NCI-H526 treated with DMSO at 0.1 percent for 48 hours (cell line): ENCODE measurements at regions not wholly inside any gene's neighbourhood (a gene's known extent, or its start where the extent isn't known, plus 50 kb on each side); places are given as distances from the start of the nearest gene placed in this dataset.

Experiments used
- DNase-seq: peaks from one replicate; lab custom pipeline; 2025; lab: John Stamatoyannopoulos, UW

DNA sequence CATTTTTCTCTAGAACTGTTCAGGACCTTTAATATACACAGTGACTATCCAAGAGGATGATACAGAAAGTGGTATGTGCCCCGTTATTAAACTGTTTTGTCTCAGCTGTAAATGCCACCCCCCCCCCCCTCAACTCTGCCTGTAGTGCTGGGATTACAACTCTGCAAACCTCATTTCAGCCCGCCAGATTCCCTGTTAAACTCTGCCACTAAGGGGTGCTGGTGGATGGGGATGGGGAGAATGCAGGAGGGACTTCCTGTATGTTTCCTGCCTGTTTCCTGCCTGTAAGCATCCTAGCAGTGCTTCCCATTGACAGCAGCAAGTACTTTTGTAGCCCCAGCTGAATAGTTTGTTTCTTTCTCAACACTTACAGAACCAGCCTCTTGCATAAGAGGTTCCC, 301.7 kb upstream of the RORA start:
- DNase-seq = peak; percentile 28

DNA sequence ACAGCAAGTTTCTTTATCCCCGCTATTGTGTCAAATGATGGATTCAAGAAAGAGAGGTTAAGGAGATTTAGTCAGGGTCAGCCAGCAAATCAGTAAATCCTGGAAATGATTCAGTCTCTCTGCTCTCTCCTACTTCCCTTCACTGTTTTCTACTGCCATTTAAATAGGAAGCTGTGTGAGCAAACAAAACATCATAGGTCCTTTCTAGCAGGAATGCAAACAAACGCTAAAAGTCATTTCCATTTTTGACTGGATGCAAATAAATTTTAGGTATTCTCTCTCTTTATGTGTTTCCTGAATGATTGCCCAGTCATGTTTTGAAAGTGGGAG, 299.4 kb upstream of the RORA start:
- peak; percentile 90 for DNase-seq

DNA sequence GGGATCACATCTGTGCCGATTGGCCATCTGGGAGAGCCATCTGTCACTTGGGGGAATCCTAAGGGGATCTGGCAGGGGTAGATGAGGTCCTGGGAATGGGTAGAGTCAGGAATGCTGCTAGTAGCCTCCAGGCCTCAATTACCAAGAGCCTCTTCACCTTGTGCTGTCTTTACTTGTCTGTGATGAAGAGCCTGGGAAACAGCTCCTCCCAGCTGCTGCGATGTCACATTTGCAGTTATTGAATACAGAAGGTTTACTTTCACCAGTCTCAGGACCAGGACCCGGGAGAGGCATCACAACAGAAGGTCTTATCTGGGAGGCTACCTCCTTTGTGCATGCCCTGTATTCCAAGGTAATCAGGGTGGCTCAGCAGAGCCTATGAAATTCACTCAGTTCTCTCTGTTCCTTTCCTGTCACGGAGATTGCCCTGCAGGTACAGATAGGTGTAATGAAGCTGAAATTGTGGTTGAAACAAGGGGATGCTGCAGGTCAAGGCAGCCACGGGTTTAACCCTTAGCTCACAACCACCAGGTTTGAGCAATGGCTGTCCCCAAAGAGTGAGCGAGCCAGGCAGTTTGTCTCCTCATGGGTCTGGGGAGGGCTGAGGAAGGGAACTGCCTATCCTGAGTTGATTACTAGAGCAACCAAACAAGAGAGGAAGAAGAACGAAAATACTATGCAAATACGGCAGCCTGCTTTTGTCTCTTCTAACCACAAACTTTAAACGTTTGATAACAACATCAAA, 298.9 kb upstream of the RORA start:
- peak; percentile 87 for DNase-seq

DNA sequence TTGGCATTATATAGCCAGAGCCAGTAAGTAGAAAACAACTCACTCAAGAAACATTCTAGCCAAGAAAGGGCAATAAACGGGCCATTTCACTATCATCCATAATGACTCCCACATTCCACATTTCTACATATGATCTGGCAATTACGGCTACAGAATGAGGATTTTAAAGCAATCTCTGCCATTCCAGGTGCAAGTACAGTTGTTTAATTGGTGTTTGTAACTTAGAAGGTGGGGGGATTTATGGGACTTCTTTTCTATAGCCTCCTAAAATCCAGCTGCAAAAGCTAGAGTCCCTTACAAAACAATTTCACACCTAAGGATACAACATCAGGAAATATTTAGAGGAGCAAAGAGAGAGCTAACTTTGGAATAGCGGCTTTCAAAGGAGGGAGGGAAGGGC, 295.4 kb upstream of the RORA start:
- no peak for DNase-seq

DNA sequence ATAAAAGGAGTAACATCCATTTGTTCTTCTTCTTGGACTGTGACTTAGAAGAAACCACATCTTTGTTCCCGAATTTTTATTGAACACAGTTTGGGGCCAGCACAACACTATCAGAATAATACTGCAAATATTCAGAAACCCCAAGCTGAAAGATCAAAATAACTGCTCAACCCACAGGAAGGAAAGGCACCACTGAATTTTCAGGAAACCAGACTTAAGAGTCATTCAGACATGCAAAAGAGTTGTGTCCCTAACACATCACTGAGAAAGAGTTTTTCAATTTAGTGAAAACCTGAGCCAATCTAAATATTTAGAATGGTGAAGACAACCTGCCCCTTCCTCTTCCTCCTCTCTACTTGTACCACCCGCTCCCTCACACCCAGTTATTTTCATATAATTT, 295.0 kb upstream of the RORA start:
- no peak for DNase-seq

DNA sequence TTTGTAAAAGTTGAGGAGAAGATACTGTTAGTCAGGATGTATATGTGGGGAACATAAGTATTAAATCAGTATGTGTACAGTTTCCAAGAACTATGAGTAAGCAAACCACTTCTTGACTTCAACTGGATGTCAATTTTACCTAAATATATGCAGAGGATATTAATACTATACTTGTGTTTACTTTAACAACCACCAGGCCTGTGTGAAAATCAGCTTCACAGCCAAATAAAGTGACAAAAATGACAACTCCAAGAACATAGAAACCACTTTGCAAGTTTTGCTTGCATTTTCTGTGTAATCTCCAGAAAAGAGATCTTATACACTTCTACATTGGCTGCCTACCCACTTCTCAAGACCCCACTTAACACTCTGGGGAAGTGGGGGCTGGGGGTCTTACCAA, 293.3 kb upstream of the RORA start:
- DNase-seq = no peak

DNA sequence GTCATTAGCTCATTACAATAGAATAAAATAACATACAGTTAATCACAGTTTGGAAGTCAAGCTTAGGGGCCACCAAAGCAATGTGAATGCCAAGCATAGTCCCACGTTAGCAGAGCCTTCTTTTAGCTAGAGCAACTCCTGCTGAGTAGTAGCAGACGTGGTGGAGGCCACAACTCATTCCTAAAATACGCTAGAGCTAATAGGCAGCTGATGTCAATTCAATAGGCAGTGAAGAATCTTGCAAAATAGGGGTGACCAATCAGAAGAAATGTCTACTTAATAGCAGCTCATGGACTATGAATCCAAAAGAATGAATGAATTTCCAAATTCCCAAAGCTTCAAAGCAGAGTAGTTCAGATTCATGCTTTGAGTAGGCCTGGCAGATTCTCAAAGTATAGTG, 292.9 kb upstream of the RORA start:
- no peak for DNase-seq

DNA sequence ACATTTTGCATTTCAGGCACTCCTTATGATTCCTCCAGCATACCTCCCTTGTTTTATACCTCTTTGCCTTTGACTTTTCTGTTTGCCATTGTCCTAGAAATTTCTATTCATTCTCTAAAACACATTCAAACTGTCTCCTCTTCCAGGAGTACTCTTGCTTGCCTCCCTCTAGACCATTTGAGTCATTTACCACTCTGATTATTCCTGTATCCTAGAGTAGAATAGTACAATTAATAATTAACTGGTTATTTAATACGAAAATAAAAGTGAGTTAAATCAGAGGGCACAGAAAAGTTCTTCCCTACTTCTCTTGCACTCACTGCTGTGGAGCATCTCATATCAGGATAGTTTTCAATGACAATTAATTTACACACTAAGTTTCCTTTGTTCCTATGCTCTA, 290.2 kb upstream of the RORA start:
- DNase-seq = no peak

DNA sequence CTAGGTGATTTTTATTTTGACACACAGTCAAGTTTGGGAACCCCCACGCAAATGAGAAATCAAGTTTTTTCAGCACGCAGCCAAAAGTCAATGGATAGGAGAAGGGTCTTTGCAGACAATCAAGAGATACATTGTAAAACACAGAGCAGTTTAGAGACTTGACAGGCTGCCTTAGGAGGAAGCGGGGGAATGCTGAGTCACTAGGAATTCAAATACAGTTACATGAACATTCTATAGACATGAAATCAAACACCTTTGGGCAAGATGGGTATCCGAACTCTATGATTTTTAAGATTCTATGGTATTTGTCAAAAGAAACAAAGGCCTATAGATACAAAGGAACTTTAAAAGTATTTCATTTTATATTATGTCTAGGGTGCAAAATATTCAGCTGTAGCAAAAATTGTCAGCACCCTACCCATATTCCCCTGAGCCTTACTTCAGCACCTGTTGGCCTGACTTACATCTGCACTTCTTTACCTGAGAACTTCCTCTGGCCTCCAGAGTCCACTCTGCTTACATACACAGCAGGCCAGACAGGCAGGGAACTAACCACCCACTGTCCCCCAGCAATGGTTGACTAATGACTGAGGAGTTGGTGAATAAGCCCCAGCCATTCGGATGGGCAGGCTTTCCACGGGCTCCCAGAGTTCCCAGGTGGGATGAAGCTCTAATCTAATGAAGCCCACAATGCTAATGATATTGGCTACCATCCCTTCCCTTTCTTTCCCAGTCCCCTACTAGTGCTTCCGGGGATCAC, 289.3 kb upstream of the RORA start:
- no peak for DNase-seq

DNA sequence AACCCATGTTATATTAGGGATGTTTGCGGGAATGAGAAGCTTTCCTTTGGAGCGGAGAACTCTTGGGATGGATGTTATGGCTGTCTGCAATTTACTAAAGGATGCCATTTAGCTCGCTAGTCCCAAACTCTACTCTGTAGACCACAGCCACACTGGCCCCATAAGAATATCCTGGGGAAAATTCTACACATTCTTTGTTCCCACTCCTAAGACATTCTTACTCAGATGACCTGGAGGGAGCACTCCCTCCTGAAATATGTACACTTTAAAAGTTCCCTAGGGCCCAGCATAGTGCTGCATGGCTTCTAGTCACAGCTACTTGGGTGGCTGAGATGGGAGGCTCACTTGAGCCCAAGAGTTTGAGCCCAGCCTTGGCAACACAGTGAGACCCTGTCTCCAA, 288.7 kb upstream of the RORA start:
- no peak for DNase-seq

DNA sequence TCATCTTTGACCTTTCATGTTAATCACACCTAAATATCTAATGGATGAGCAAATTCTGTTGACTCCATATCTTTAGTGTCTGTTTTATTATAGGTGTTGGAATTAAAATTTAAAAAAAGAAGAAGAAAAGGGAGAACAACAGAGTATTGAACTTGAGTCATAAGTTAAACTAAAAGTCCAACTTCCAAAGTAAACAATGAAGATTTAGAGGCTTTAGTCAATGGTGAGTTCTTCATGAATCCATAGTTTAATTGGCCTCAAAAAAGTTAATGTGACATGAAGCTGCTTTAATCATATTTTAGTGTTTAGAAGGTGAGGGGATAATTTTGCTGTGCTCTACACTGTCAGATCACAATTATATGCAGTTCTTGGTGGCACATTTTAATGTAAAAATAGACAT, 288.2 kb upstream of the RORA start:
- no peak for DNase-seq

DNA sequence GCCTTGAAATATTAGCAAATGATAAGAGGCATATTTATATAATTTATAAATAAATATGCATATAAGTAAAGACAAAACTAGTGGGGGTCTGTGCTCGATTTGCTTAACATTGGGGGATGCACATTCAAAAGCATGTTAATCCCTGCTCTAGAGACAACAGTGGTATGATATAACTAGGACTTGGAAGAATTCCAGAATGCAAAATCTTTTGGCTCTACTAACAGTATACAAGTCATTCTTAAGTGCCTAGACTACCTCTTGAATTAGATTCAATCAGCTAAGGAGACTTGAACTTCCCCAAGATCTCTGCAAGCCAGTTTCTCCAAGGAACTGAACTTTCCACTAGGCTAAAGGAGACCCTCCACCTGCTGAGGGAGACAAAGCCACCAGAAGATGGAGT, 282.7 kb upstream of the RORA start:
- DNase-seq = no peak

DNA sequence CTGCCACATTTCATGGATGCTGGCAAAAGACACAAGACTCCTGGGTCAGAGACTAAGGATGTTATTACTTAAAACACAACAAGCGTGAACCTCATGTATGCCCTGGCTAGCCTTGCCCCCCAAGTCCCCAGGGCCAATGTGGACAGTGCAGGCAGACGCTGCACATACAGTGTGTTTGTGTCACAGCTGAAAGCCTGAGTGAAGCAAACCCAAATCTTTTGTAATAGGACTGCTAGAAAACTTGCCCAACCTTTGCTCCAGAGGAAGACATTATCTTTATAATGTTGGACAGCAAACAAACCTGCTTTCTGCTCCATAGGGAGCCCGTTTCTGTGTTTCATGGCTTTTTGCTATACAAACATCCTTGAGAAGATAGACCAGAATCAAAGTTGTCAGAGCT, 282.0 kb upstream of the RORA start:
- DNase-seq = no peak

DNA sequence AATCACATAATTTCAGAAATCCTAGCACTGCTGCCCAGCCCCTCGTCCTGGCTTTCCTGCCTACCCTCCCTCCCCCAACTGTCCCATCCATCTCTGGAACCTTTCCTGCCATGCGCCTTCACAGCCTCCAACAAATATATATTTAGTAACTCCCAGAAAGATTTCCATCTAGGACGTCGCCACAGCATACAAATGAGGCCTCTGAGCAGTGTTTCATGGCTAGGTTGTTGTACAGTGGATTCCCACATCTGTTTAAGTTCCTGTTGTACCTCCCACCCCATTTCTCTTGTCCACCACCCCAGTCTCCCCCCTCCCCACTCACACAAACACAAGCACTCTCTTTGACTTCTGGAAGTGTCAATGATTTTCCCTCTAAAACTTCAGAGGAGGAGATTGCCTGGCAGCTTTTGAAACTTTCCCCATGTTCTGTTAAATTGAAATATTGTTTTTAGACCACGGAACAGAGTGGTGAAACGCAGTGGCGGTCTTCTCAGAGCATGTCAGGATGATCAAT, 280.3 kb upstream of the RORA start:
- DNase-seq = no peak

DNA sequence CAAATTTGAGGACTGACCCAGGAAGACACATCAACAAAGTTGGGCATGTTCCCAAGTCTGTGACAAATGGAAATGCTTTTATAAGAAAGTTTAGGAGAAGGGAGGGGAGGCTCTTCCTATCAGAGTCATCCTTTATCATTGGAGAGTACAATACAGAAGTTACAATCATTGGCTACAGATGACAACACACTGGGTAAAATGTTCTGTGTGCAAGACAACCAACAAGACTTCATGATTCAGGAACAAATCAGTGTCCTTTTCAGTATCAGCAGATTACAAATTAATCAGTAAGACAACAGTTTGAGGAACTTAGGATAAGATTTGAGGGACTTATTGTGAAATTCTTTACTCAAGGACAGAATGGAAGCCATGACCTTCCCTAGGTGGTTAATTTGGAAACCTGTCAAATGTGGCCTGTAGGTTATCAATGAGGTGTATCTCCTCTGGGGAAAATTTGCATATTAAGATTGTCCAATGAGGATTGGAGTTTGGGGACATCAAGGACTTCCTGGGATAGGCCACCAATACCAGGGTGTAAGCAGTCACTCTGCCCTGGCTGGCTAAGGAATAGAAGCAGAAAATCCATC, 274.4 kb upstream of the RORA start:
- no peak for DNase-seq

DNA sequence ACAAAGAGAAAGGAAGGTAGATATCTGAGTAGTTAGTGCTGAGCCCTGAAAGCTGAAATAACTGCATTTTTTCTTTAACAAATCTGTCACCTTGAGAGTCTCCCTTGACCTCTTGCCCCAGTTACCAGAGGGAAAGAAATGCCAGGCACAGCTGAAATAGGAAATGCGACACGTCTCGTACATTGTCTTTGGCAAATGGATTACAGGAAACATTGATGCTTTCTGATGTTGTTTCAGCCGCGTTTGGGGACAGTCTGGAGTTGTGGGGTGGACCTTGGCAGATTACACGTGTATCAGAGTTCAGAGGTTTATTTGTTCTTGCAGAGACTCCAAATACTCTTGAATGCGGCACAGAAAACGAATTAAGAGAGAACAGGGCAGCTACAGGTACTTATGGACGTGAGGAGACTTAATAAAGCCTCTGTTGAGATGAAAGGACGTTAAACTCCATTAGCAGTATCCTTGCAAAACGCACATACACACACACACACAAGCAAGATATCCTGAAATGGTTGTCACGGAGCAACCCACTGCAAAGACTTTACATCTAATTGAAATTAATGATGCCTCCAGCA, 272.8 kb upstream of the RORA start:
- DNase-seq = no peak

DNA sequence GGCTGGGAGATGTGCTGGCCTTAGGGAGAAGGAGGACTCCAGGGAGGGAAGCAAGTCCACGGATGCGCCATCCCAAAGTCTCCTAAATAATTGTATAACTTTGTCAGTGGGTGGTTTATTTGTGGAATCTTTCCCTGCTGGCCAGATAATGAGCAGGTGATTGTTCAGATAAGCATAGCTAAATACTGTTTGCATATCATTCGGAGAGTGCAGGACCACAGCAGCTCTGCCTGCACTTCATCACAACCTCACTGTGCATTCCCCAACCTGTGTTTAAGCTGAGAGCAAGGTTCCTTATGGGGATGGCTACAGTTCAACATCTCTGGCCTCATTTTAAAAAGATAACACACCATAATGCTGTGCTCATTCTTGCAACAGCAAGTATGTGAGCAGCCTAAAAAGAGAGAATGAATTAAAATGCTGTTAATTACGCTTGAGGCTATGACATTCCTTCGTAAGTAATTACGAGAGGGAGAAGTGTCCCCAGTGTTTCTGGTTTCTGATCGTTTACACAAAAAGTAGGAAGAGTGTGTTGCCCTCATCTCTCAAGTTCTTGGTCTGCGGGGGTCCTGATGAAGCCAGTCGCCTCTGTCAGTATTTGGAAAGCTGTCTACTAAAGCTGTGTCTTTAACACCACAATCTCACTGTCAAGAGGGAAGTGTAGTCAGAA, 272.0 kb upstream of the RORA start:
- peak; percentile 22 for DNase-seq

DNA sequence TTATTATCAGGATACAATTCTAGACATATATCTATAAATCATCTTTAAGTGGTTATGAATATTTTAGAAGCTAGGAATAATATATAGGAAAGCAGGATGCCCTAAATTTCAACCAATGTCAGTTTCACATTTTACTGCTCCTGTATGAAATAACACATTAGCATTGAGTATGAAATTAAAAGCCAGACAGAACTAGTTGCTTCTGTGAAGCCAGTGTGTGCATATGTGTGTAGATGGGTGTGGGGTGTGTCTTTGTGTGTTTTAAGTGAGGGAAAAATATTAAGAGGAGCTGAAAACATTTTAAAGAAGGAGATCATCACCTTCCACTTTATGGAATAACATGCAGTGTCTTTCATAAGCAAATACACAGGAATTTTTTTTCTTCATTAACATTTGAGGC, 271.4 kb upstream of the RORA start:
- no peak for DNase-seq

DNA sequence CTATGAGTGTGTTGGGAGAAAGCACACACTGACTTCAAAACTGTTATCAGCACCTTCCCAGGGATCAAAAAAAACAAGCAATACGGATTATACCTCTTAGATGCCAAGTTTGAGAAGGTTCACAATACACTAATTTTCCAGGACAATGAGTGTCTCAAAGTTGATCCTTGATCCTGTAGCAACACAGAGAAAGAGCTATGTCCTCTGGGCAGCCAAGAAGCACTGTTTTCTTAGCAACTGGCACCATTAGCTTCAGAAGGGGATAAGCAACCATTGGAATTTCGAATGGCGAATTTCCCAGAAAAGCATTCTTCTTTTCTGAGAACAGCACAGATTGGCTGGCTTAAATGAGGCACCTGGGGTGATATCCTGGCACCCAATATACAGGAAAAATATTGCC, 270.3 kb upstream of the RORA start:
- no peak for DNase-seq

DNA sequence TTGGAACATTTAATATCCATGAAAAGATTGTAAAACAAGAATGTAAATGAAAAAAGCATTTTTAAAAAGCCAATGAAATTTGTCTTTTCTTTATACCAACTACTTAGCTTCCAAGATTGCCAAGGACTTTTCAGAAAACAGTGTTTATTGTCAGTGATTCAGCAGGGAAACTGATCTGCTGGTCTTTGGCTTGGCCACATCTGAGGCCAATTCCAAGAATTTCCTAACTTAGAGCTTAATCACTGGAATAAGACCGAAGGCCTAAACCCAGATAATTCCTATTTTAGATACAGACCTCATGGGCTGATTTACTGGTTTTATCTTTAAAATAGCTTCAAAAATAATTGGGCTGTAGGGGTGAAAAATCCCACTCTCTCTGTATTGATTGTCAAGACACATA, 260.5 kb upstream of the RORA start:
- DNase-seq = no peak

DNA sequence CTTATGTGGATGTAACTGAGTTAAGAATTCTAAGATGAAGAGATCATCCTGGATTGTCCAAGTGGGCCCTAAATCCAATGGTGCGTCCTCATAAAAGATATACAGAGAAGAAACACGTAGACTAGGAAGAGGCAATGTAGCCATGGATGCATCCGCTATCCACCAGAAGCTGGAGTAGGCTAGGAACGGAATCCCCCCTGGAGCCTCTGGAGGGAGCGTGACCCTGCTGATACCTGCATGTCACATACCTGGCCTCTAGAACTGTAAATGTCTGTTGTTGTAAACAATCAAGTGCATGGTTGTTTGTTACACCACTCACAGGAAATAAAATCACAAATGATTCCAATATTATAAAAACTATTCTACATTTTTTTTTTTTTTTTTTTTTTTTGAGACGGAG, 254.5 kb upstream of the RORA start:
- DNase-seq = no peak

DNA sequence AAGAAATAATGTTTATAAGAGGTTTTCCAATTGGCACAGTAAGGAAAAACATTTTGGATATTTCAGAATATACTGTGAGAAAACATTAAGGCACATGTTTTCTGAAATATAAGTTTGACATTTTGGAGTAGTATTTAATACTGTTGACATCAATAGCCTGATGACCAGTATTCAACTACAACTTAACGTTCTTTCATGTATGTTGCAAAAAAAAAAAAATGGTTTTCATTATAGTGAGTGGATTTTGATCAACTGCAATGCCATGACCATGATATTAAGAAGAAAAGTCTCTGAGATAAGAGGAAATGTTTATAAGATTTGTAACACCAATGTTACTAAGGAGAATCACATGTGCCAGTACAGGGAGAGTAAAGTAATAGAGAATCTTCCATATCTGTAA, 252.8 kb upstream of the RORA start:
- no peak for DNase-seq

DNA sequence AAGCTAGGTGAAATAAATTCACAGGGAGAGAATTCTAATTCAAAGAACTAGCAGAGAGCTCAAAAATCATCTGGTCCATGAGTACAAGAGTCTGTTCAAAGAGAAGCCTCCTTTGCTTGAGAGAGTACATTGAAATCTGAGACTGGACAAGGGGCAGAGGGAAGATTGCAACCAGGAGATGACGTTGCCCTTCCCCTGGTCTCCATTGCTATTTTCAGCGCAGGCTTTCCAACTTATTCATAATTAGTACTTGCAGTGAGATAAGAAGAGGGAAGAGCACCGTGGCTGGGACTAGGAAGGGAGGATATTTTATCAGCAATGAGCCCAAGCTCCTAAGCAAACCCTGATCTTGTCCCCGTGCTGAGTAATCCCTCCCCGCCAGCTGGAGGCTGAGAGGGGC, 251.8 kb upstream of the RORA start:
- no peak for DNase-seq
